Neutrophil (primary cell): ENCODE measurements at regions not wholly inside any gene's neighbourhood (a gene's known extent, or its start where the extent isn't known, plus 50 kb on each side); places are given as distances from the start of the nearest gene placed in this dataset.

Experiments
- H3K27ac ChIP-seq: fragments of 200-600 bp; sonication (generic); 2 replicates; pipeline ENCODE4 v1.5.1; 2016; ENCODE audit warnings: mild to moderate bottlenecking, moderate library complexity
- H3K27me3 ChIP-seq: fragments of 200-600 bp; sonication (generic); 2 replicates; pipeline ENCODE4 v1.6.0; 2016; ENCODE audit warnings: mild to moderate bottlenecking
- H3K36me3 ChIP-seq: fragments of 200-600 bp; sonication (generic); 2 replicates; pipeline ENCODE4 v1.5.1; 2017
- H3K4me1 ChIP-seq, 2 experiments: fragments of 200-600 bp in 1 of 2; sonication (generic) in 1 of 2; 1 replicate in 1 of 2; 2 replicates in 1 of 2; pipeline versions ENCODE4 v1.5.1 to v1.6.1; 2013 to 2016; ENCODE audit warnings: low read depth in 1 of 2, low read length in 1 of 2, mild to moderate bottlenecking in 1 of 2, moderate library complexity in 1 of 2; ENCODE audit not compliant: control insufficient read depth in 1 of 2, insufficient read depth in 1 of 2
- H3K4me3 ChIP-seq, 2 experiments: fragments of 200-600 bp in 1 of 2; sonication (generic) in 1 of 2; 1 replicate in 1 of 2; 2 replicates in 1 of 2; pipeline ENCODE4 v1.5.1; 2013 to 2016; ENCODE audit warnings: low read depth in 1 of 2, low read length in 1 of 2, mild to moderate bottlenecking in 1 of 2, moderate library complexity in 1 of 2
- H3K9me3 ChIP-seq: fragments of 200-600 bp; sonication (generic); 2 replicates; pipeline ENCODE4 v1.5.1; 2016
- TF ChIP-seq, protein P1 (sequence below): fragments of 200-600 bp; sonication (generic); IDR thresholded peaks from 2 replicates; pipeline ENCODE4 v1.5.1; 2016; ENCODE audit warnings: antibody characterized with exemption

DNA sequence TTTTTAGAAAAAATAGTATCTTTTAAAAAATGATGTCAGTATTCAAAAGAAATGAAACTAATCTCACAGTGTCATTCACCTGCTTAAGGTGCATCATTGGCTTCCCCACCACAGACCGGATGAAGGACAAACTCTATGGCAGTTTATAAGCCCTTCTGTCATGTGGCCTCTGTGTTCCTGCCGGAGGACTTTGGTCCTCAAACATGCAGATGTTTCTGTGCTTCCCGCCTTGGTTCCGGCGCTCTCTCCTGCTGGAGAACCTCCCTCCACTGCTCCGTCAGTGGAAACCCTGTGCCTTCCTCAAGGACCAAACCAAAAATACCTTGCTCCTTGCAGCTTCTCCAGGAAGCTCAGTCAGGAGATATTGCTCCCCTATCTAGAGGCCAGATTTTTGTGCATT lies 326.3 kb downstream of the UACA start:
- H3K9me3 ChIP-seq = no peaks in the 10 kb centered on the region
- TF ChIP-seq, protein P1, sequence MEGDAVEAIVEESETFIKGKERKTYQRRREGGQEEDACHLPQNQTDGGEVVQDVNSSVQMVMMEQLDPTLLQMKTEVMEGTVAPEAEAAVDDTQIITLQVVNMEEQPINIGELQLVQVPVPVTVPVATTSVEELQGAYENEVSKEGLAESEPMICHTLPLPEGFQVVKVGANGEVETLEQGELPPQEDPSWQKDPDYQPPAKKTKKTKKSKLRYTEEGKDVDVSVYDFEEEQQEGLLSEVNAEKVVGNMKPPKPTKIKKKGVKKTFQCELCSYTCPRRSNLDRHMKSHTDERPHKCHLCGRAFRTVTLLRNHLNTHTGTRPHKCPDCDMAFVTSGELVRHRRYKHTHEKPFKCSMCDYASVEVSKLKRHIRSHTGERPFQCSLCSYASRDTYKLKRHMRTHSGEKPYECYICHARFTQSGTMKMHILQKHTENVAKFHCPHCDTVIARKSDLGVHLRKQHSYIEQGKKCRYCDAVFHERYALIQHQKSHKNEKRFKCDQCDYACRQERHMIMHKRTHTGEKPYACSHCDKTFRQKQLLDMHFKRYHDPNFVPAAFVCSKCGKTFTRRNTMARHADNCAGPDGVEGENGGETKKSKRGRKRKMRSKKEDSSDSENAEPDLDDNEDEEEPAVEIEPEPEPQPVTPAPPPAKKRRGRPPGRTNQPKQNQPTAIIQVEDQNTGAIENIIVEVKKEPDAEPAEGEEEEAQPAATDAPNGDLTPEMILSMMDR = no peak
- H3K36me3 ChIP-seq = no peaks in the 10 kb centered on the region
- no peak overlapping the region for H3K27ac ChIP-seq
- no peaks in the 10 kb centered on the region for H3K27me3 ChIP-seq
- H3K4me3 ChIP-seq = no peak overlapping the region
- H3K4me1 ChIP-seq = peaks cover 49 to 56% of the 10 kb centered on the region in 2 experiments

DNA sequence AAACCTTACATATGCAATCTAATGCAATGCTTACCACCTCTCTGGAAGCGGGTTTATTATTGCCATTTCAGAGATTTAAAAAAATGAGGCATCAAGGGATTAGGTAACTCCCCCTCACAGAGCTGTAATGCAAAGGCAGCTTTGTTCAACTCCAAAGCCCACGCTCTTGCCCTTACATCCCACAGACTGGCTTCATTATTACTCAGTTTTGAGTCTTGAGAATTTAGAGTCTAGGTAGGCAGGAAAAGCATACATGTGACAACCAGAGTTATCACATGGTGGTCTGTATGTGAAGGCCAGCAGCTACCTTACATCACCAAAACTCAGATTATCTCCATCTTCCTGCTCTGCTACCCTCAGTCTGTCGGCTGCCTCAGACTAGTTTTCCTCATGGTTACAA lies 326.9 kb downstream of the UACA start:
- TF ChIP-seq, protein P1 = no peak
- Histone ChIP-seq H3K36me3 (no peaks in the 10 kb centered on the region), H3K27me3 (no peaks in the 10 kb centered on the region), H3K27ac (peak overlapping the region; percentile 76), H3K4me3 (no peak overlapping the region), H3K9me3 (no peaks in the 10 kb centered on the region), H3K4me1 (peaks cover 55 to 63% of the 10 kb centered on the region in 2 experiments)

DNA sequence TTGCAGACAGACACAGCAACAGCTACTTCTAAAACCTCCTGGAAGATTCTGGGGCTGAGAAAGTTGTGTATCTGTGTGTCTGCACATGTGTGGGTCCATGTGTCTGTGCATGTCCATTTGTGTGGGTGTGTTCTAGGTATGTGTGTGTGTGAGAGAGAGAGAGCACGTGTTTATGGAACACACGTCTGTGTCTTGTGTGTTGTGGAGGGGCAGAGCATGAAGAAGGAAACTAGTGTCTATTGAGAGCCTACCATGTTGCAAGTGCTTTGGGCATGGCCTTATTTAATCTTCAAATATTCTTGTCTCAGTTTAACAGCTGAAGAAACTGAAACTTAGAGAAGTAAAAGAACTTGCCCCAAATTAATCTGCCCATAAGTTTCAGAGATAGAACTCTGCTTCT lies 327.5 kb downstream of the UACA start:
- Histone ChIP-seq H3K27ac (peak overlapping the region; percentile 76), H3K4me3 (no peak overlapping the region), H3K27me3 (no peaks in the 10 kb centered on the region), H3K36me3 (no peaks in the 10 kb centered on the region), H3K4me1 (peaks cover 55 to 65% of the 10 kb centered on the region in 2 experiments), H3K9me3 (no peaks in the 10 kb centered on the region)
- TF ChIP-seq, protein P1 = no peak

DNA sequence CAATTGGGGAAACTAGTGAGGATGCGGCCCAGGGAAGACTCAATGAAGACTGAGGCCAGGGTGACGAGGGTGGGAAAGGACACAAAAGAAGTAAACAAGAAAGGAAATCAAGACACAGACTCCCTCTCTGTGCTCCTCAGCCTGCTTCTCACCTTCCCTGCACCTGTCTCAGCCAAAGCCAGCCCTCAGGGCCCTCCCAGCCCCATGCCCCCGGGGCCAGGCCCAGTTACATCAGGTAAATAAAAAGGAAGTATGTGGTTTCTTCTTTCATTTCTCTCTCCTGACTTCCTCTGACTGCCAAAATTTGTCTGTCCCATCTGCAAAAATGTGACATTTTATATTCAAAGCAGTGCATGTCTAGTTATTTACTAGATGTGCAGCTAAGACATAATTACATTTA lies 328.0 kb downstream of the UACA start:
- no peaks in the 10 kb centered on the region for H3K36me3 ChIP-seq
- peaks cover 56 to 65% of the 10 kb centered on the region in 2 experiments for H3K4me1 ChIP-seq
- H3K27ac ChIP-seq = peak overlapping the region; percentile 76
- no peak overlapping the region for H3K4me3 ChIP-seq
- TF ChIP-seq, protein P1 = no peak
- H3K9me3 ChIP-seq = no peaks in the 10 kb centered on the region
- no peaks in the 10 kb centered on the region for H3K27me3 ChIP-seq

DNA sequence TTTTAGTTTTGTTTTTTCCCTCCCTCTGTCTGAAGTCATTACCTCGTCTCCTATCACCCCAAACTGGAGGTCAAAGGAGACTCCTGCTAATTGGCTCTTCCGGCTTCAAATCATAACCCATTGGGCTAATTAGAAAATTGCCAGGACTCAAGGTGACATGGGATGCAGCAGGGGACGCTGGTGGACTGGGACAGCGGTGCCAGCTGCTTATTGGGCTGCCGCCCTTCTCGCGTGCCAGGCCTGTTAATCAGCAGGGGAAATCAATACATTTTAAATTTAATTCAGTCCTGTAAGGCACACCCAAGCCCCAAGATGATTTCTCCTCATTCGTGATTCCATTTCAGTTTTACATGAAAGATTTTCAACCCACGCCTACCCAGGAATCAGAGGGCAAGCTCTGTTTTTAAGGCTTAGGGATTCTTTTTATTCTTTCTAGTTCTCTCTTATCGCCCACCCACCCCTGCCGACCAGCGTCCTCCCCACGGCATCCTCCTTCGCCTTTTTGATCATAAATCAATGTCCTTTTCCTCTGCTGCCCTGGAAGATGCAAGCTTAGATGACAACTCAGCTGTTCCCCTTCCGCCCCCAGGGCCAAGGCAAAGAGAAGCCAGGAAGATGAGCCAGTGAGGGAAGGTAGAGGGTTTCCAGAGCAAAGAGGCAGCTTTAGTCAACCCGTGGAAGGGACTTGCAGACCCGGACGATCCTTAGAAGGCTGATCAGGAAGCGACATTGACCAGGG lies 329.6 kb downstream of the UACA start:
- H3K4me3 ChIP-seq = no peak overlapping the region
- no peaks in the 10 kb centered on the region for H3K9me3 ChIP-seq
- H3K27ac ChIP-seq = no peak overlapping the region
- TF ChIP-seq, protein P1 = no peak
- no peaks in the 10 kb centered on the region for H3K36me3 ChIP-seq
- no peaks in the 10 kb centered on the region for H3K27me3 ChIP-seq
- peaks cover 51 to 59% of the 10 kb centered on the region in 2 experiments for H3K4me1 ChIP-seq
